ENCODE measurements at regions not wholly inside any gene's neighbourhood (a gene's known extent, or its start where the extent isn't known, plus 50 kb on each side); places are given as distances from the start of the nearest gene placed in this dataset.
"Not testable (repeated sequence)": the region's sequence is repeated elsewhere in the genome, so short reads cannot be mapped to it uniquely, and the experiment has no call there.

- not testable (repeated sequence) for DNase-seq
Measured at GRCh38 chrY:8922576-8922975, 414.7 kb upstream of the TSPY4 start.
